ENCODE measurements at regions not wholly inside any gene's neighbourhood (a gene's known extent, or its start where the extent isn't known, plus 50 kb on each side); places are given as distances from the start of the nearest gene placed in this dataset.

- TF ChIP-seq, protein P1, sequence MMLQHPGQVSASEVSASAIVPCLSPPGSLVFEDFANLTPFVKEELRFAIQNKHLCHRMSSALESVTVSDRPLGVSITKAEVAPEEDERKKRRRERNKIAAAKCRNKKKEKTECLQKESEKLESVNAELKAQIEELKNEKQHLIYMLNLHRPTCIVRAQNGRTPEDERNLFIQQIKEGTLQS (IDR thresholded peaks at IDR 0.05; ENCODE audit: insufficient read depth, low read depth, low read length) = no peak
- TF ChIP-seq CTCF (IDR thresholded peaks at IDR 0.05; ENCODE audit: control extremely low read depth in 1 of 3, insufficient read depth in 1 of 3, low read depth in 1 of 3, low read length in 3 of 3) (no peak), TAF1 (IDR thresholded peaks at IDR 0.05; ENCODE audit: low read depth, low read length) (no peak), ASH2L (IDR thresholded peaks at IDR 0.05; ENCODE audit: low read length) (no peak), POLR2A (IDR thresholded peaks at IDR 0.05; ENCODE audit: control extremely low read depth in 1 of 2, low read depth in 2 of 2, low read length in 2 of 2) (no peak), CHD1 (IDR thresholded peaks at IDR 0.05; ENCODE audit: low read depth, low read length) (no peak), KDM1A (IDR thresholded peaks at IDR 0.05; ENCODE audit: borderline replicate concordance, low read length) (no peak), SIN3A (conservative IDR thresholded peaks at IDR 0.05 in 1 of 2, IDR thresholded peaks at IDR 0.05 in 1 of 2; ENCODE audit: low read depth in 1 of 2, low read length in 2 of 2) (no peak)
These were observed 493.2 kb downstream of the TYW1 start for GRCh38 chr7:67489881-67490280.

All from H1 (cell line).